Fibroblast of the aortic adventitia (primary cell): ENCODE measurements at regions not wholly inside any gene's neighbourhood (a gene's known extent, or its start where the extent isn't known, plus 50 kb on each side); places are given as distances from the start of the nearest gene placed in this dataset.

Source experiments
- DNase-seq: peaks from one replicate; pipeline ENCODE4 v3.0.0-alpha.2; 2010; ENCODE audit warnings: low read depth
- H3K4me3 ChIP-seq: 2 replicates; pipeline ENCODE4 v1.5.1; 2011; ENCODE audit warnings: low read depth, mild to moderate bottlenecking, control low read depth, low read length, moderate library complexity
- TF ChIP-seq, protein P1 (sequence below): IDR thresholded peaks from 2 replicates; pipeline ENCODE4 v1.5.1; 2011; ENCODE audit warnings: mild to moderate bottlenecking, low read length, control low read depth, inconsistent platforms; ENCODE audit not compliant: insufficient read depth

DNA sequence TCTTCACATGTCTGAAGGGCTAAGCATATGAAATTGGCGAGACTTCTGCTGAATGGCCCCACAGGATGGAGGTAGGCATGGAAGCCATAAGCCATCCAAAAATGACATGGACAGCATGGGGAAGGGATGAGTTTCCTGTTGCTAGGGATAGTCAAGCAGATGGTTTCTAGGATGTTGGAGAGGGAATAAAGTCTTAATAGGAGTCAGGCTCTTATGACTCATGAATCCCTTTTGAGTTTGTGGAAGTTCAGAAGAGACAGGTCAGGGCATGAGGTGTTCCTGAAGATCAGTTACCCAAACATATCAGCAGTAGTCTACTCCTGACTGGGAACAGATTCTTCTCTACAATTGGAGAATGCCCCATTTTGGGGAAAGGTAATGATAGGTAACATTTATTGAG lies 243.9 kb downstream of the REEP3 start:
- TF ChIP-seq, protein P1, sequence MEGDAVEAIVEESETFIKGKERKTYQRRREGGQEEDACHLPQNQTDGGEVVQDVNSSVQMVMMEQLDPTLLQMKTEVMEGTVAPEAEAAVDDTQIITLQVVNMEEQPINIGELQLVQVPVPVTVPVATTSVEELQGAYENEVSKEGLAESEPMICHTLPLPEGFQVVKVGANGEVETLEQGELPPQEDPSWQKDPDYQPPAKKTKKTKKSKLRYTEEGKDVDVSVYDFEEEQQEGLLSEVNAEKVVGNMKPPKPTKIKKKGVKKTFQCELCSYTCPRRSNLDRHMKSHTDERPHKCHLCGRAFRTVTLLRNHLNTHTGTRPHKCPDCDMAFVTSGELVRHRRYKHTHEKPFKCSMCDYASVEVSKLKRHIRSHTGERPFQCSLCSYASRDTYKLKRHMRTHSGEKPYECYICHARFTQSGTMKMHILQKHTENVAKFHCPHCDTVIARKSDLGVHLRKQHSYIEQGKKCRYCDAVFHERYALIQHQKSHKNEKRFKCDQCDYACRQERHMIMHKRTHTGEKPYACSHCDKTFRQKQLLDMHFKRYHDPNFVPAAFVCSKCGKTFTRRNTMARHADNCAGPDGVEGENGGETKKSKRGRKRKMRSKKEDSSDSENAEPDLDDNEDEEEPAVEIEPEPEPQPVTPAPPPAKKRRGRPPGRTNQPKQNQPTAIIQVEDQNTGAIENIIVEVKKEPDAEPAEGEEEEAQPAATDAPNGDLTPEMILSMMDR: no peak
- no peak overlapping the region for H3K4me3 ChIP-seq
- no peak for DNase-seq

DNA sequence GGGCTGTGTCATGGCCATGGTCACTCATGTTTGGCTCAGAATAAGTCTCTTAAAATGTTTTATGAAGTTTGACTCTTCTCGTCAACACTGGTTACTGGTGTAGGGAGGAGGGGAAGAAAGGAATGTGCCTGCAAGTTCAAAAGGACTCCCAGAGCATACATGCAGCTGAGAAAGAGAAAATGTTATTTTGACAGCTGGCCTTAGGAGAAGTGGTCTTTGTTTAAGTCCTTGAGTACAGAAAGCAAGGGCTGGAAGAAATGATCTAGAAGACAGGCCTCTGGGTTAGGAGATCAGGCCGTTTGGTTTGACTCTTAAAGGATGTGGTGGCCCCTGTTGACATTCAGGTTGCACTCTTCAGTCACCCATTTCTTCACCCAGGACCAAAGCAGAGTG lies 245.5 kb downstream of the REEP3 start:
- peak; percentile 13 for DNase-seq
- TF ChIP-seq, protein P1: no peak
- no peak overlapping the region for H3K4me3 ChIP-seq

DNA sequence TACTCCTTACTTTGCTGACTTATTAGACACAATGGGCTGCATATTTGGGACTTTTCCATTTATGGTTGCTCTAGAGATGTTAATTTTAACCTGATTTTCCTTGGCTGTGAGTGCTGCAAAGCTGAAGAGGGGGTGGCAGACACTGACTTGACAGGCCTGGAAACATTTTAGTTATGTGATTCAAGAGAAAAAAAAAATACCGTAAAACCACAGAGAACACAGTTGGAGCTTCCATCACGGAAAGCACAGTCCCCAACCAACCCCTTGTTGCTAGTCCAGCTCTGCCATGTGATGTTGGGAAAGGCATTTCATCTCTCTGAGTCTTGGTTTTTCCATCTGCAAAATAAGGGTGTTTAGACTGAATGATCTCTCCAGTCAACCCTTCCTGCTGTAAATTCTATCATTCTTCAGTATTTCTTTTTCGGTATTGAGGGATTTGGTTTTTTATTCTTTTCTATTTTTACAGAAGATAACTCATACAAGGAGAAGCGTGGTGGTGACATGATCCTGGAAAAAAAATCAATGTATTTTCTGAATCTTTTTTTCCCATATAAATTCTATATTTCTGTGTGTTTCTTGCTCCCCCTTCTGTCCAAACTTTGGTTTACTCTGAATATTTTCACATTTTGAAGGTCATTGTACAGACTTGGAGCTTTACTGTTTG lies 246.1 kb downstream of the REEP3 start:
- peak; percentile 58 for DNase-seq
- H3K4me3 ChIP-seq: no peak overlapping the region
- TF ChIP-seq, protein P1: peak; percentile 49

DNA sequence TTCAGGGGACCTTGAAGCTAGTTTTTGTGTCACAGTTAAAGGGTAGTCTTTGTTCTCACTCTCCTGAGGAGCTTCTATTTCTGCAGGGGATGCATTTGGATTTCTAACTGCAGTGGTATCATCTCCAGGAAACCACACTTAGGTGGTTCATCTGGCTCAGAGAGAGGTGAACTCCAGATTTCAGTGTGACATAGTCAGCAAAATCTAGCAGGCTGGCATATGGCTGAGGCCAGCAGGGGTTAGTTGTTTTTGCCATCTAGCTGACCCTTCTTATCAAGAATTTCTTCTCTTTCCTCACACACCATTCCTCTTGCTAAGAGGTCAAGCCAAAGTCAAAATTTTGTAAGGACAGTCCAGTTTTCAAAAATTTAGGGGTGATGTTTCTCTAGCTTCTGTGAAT lies 248.2 kb downstream of the REEP3 start:
- DNase-seq: no peak
- no peak overlapping the region for H3K4me3 ChIP-seq
- TF ChIP-seq, protein P1: no peak

DNA sequence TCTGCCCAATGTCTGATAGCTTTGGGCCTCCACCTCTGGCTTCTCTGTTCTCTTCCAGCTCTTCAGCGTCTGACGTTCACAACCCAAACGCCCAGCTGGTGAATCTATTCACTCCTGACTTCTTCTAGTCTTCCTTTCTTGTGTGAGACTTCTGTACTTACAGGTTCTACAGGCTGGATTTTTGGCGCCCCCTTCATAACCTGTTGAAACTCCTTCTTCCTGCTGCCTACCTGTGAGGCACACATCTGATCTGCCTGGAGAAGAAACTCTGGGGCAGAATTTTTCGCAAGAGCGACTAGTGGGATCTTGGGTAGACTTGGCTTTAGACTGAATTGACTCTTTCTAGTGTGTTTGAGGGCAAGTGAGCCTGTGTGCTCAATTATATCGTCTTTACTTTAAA lies 249.3 kb downstream of the REEP3 start:
- no peak for DNase-seq
- TF ChIP-seq, protein P1: no peak
- H3K4me3 ChIP-seq: no peak overlapping the region

DNA sequence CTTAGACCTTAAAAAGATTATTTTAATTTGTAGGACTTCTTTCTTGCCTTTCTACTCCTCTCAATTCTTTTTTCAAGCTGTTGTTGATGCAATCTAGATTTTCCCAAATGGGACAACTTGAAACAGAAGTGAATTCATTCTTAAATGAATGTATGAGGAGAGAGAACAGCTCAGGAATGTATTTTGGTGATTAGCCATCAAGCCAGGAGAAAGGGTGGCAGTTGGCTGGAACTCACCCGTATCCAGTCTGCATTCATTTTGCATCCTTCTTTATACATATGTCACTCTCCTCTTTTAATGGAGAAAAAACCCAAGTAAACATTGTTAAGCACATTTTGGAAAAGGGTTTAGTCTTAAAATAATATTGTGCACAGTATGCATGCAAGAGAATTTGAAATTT lies 251.3 kb downstream of the REEP3 start:
- no peak overlapping the region for H3K4me3 ChIP-seq
- TF ChIP-seq, protein P1: no peak
- DNase-seq: no peak

DNA sequence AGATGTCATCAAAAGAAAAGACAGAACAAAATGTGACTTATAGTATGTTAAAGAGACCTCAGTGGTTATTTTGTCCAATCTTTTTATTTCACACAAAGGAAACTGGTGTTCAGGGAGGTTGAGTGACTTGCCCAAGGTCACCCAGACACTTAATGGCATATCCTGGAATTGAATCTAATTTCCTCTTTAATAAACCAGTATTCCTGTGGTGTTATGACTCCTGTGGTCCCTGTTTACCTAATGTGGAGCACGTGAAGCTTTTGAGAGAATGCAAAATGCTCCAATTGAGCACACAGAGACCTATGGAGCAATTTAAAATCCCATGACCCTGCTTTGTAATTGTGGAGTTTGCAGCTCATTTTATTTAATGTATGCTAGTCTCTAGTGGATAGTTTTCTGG lies 251.9 kb downstream of the REEP3 start:
- TF ChIP-seq, protein P1: no peak
- no peak overlapping the region for H3K4me3 ChIP-seq
- no peak for DNase-seq
